Right atrium auricular region (tissue), 2 donors: ENCODE measurements at regions not wholly inside any gene's neighbourhood (a gene's known extent, or its start where the extent isn't known, plus 50 kb on each side); places are given as distances from the start of the nearest gene placed in this dataset.

ENCODE experiments used
- DNase-seq: peaks from one replicate; pipeline ENCODE4 v3.0.0-alpha.2; 2019; ENCODE audit warnings: low spot score
- H3K27ac ChIP-seq, 2 donors: fragments of 200-600 bp; sonication (generic); 1 replicate in 1 of 2; 2 replicates in 1 of 2; pipeline ENCODE4 v1.5.1; 2016 to 2019
- H3K27me3 ChIP-seq, 2 donors: fragments of 200-600 bp; sonication (generic); one replicate each; pipeline versions ENCODE4 v1.5.1 to v1.6.0; 2017 to 2019
- H3K36me3 ChIP-seq: fragments of 200-600 bp; sonication (generic); one replicate; pipeline ENCODE4 v1.5.1; 2016
- H3K4me1 ChIP-seq, 2 donors: fragments of 200-600 bp; sonication (generic); one replicate each; pipeline versions ENCODE4 v1.5.1 to v1.6.0; 2017 to 2019
- H3K4me3 ChIP-seq, 2 donors: fragments of 200-600 bp; sonication (generic); 1 replicate in 1 of 2; 2 replicates in 1 of 2; pipeline ENCODE4 v1.5.1; 2017 to 2019; ENCODE audit warnings: mild to moderate bottlenecking in 1 of 2, moderate library complexity in 1 of 2
- H3K9me3 ChIP-seq, 2 donors: fragments of 200-600 bp; sonication (generic); one replicate each; pipeline ENCODE4 v1.5.1; 2019
- CTCF ChIP-seq, 2 donors: fragments of 200-600 bp; sonication (generic); IDR thresholded peaks; one replicate each; pipeline ENCODE4 v1.5.1; 2019; ENCODE audit warnings: antibody characterized with exemption in 2 of 2

DNA sequence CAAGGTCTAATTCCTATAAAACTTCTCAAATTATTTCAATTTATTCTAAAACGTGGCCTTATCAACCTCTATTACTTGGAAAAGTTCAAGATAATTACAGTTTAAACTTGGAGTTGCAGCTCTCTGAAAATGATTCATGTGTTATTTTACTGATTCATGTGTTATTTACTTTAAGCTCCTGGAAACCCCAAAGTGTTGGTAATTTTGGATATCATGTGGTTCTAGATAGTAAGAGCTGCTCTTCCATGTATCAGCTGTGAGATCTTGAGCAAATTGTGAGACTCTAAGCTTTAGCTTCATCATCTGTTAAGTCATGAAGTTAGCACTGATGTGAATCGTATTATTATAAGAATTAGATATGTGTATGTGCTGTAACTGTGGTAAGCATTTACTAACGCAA, 749.2 kb downstream of the TLE4 start:
- no peak for TF ChIP-seq CTCF (IDR thresholded peaks at IDR 0.05)
- Histone ChIP-seq H3K4me3 (no peak overlapping the region), H3K27me3 (no peaks in the 10 kb centered on the region), H3K27ac (no peak overlapping the region), H3K4me1 (no peaks in the 10 kb centered on the region), H3K9me3 (no peaks in the 10 kb centered on the region), H3K36me3 (no peaks in the 10 kb centered on the region)
- no peak for DNase-seq

GRCh38 chr9:80320480-80320879, 748.7 kb downstream of the TLE4 start:
- H3K27ac ChIP-seq, result no peak overlapping the region
- no peaks in the 10 kb centered on the region for H3K27me3 ChIP-seq
- no peaks in the 10 kb centered on the region for H3K36me3 ChIP-seq
- no peak for DNase-seq
- no peaks in the 10 kb centered on the region for H3K9me3 ChIP-seq
- H3K4me3 ChIP-seq, result no peak overlapping the region
- TF ChIP-seq CTCF (IDR thresholded peaks at IDR 0.05), result no peak
- no peaks in the 10 kb centered on the region for H3K4me1 ChIP-seq

GRCh38 chr9:80305136-80305535, 733.4 kb downstream of the TLE4 start:
- no peak for TF ChIP-seq CTCF (IDR thresholded peaks at IDR 0.05)
- DNase-seq, result no peak

GRCh38 chr9:80294955-80295354, 723.2 kb downstream of the TLE4 start:
- no peaks in the 10 kb centered on the region for H3K27me3 ChIP-seq
- no peak overlapping the region for H3K27ac ChIP-seq
- peaks cover 0 to 4% of the 10 kb centered on the region in 2 donors for H3K9me3 ChIP-seq
- no peak overlapping the region for H3K4me3 ChIP-seq
- H3K4me1 ChIP-seq, result no peaks in the 10 kb centered on the region
- no peaks in the 10 kb centered on the region for H3K36me3 ChIP-seq
- TF ChIP-seq CTCF (IDR thresholded peaks at IDR 0.05), result no peak
- DNase-seq, result no peak

More at GRCh38 chr9:80305136-80305535, 733.4 kb downstream of the TLE4 start:
- Histone ChIP-seq H3K9me3 (no peaks in the 10 kb centered on the region), H3K4me3 (no peak overlapping the region), H3K27me3 (no peaks in the 10 kb centered on the region), H3K27ac (no peak overlapping the region), H3K36me3 (no peaks in the 10 kb centered on the region), H3K4me1 (no peaks in the 10 kb centered on the region)

DNA sequence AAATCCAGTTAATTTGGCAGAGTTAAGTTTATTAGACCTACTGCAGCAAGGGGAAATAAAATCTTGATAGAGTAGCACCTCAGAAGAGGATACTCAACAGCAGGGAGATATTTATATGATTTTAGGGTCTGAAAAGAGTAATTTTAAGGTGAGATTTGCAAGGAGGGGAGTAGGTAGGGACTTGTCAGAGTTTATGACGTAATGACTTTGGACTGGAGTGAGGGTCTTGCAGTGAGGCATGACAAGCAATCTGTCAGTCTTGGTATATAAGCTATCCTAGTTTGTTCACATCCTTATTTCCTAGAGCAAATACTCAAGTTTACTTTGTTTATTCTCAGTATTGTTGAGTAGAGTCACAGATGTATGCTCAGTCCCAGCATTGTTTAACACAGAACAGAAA, 722.6 kb downstream of the TLE4 start:
- Histone ChIP-seq H3K4me1 (no peaks in the 10 kb centered on the region), H3K36me3 (no peaks in the 10 kb centered on the region), H3K27me3 (no peaks in the 10 kb centered on the region), H3K4me3 (no peak overlapping the region), H3K27ac (no peak overlapping the region), H3K9me3 (peaks cover 0 to 4% of the 10 kb centered on the region in 2 donors)
- DNase-seq, result no peak
- TF ChIP-seq CTCF (IDR thresholded peaks at IDR 0.05), result no peak

GRCh38 chr9:80292231-80292630, 720.5 kb downstream of the TLE4 start:
- TF ChIP-seq CTCF (IDR thresholded peaks at IDR 0.05), result no peak
- no peak overlapping the region for H3K27ac ChIP-seq
- no peaks in the 10 kb centered on the region for H3K36me3 ChIP-seq
- no peaks in the 10 kb centered on the region for H3K27me3 ChIP-seq
- no peak overlapping the region for H3K4me3 ChIP-seq
- no peak for DNase-seq
- no peaks in the 10 kb centered on the region for H3K4me1 ChIP-seq
- peaks cover 0 to 4% of the 10 kb centered on the region in 2 donors for H3K9me3 ChIP-seq
